CD4-positive, alpha-beta T cell treated with Interleukin-17A for 4 hours (primary cell): ENCODE measurements at regions not wholly inside any gene's neighbourhood (a gene's known extent, or its start where the extent isn't known, plus 50 kb on each side); places are given as distances from the start of the nearest gene placed in this dataset.
"Not testable (repeated sequence)": the region's sequence is repeated elsewhere in the genome, so short reads cannot be mapped to it uniquely, and the experiment has no call there.

Experiments
- DNase-seq: peaks from one replicate; pipeline ENCODE4 v3.0.0-alpha.2; 2020; ENCODE audit warnings: mixed read lengths

DNA sequence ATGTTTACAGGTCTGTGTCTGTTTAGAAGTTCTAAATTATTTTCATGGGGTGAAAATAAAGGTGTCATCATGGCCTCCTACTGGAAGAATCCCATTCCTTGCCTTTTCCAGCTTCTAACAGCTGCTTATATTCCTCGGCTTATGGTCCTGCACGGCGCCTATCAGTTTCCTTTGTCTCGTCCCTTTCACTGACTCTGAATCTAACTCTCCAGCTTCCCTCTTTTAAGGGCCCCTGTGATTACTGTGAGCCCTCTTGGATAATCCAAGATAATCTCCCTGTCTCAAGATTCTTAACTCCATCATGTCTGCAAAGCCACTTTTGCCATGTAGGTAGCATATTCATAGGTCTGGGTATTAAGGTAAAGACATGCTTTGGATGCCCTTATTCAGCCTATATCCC lies 441.0 kb upstream of the ERCC4 start:
- DNase-seq = no peak

- DNase-seq = no peak
These were observed 440.4 kb upstream of the ERCC4 start for GRCh38 chr16:13479549-13479948.

DNA sequence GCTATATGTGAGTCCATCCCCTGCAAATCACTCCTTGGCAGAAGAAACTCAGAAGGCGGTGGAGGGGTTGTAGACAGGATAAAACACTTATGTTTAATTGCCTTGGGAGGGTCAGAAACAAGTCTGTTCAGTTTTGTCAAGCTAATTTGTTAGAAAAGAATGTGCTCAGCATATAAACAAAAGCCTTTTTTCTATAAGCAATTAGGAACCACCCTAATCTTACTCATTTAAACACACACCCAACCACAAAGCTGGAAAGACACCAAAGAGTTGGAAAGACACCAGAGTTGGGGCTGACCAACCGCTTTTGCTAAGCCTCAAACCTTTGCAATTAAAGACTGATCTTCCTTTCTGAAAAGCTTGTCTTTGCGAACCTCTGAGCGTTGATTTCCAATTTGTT lies 439.2 kb upstream of the ERCC4 start:
- DNase-seq = no peak

- no peak for DNase-seq
These were observed 436.8 kb upstream of the ERCC4 start for GRCh38 chr16:13483121-13483520.

GRCh38 chr16:13489416-13489815 lies 430.5 kb upstream of the ERCC4 start:
- DNase-seq = not testable (repeated sequence)

GRCh38 chr16:13492046-13492445 lies 427.9 kb upstream of the ERCC4 start:
- DNase-seq = no peak

DNA sequence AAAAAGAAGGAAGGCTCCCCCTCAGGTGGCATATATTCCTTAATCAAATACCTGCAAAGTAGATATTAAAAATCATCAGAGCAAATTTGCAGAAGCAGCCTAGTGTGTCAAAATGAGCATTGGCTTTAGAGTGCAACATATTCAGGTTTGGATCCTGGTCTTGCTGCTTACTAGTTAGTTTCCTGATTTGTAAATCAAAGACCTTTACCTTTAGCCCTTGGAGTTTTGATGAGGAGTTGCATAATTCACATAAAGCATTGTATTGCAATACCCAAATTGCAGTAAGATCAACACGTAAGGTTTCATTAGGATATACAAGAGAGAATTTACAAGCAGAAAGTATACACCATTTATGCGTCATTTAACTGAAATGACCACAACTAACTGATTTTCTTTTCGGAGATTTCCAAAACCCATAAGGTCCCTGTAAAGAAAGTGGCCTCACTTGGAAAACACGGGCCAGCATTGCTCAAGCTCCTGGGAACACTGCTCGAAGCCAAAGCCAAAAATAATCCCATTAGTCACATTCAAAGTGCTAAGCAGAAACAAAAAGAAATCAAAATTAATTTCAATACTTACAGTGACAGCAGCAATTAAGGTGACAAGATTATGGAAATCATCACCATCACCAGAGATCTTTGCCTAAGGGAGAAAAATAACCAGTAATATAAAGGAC lies 415.9 kb upstream of the ERCC4 start:
- DNase-seq = no peak

DNA sequence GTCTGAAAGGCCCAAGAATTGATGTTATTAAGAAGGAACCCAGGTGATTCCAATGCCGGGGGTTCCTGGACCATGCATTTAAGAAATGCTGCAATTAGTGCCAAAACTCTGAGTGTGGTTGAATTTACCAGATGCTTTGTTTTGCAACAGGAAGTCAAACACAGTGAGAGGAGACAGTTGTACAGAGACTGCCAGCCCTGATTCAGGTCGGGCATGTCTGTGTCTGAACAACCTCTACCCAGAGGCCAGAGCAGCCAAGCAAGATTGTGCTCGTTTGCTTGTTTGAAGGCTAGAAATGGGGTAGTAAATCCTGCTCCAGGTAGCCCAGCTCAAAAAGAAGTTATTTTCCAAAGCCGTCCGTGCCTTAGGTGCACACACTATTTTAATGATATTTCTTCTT lies 412.4 kb upstream of the ERCC4 start:
- DNase-seq = no peak

- DNase-seq = no peak
These were observed 409.4 kb upstream of the ERCC4 start for GRCh38 chr16:13510425-13511151.

GRCh38 chr16:13517841-13518240 lies 402.1 kb upstream of the ERCC4 start:
- DNase-seq = no peak

DNA sequence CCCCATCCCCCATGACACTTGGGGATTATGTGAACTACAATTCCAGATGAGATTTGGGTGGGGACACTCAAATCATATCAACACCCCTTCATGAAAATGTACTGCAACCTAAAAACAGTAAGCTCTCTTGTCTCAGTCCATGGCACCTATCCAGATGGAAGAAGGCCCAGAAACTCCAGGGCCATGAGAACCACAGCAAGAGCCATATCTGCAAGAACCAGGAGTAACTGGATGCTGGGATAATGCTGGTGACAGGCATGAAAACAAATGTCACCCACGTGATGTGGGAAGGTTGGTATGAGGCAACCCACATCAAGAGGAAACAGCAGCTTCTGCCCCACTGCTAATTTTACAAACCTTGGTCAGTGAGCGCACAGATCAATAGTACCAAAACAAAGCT lies 400.1 kb upstream of the ERCC4 start:
- DNase-seq = no peak

DNA sequence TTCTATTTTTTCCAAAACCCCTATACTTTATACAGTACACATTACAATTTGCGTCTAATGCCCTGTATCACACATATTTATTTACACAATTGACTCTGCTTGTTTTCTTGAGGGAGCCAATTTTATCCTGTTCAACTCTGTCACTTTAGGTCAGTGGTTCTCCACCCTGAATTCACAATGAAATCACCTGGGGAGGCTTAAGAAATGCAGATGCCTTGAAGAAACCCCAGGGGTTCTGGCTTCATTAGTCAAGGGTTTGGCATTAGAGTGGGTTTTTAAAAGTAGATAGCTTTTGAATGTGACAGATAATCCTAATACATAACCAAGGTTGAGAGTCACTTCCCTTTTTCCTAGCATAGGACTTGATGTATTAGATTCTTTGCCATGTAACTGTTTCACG lies 398.6 kb upstream of the ERCC4 start:
- DNase-seq = no peak

DNA sequence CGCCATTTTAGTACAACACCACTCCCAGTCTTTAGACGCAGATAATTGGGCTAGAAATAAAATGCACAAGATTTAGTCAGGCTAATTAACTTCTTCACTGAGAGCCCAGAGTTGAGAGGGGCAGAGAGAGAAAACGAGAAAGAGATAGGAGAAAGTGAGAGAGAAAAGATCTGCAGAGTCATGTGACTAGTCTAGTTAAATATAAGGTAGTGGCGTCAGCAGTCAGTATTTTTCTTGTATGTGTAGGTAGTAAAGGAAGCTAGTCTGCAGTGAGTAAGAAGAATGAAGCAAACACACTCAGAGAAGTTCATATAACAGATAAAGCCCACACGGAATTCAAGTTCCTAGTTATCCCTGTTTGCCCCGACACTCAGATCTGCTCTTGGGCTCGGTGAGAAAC lies 392.6 kb upstream of the ERCC4 start:
- no peak for DNase-seq

GRCh38 chr16:13528691-13529090 lies 391.3 kb upstream of the ERCC4 start:
- DNase-seq = no peak

DNA sequence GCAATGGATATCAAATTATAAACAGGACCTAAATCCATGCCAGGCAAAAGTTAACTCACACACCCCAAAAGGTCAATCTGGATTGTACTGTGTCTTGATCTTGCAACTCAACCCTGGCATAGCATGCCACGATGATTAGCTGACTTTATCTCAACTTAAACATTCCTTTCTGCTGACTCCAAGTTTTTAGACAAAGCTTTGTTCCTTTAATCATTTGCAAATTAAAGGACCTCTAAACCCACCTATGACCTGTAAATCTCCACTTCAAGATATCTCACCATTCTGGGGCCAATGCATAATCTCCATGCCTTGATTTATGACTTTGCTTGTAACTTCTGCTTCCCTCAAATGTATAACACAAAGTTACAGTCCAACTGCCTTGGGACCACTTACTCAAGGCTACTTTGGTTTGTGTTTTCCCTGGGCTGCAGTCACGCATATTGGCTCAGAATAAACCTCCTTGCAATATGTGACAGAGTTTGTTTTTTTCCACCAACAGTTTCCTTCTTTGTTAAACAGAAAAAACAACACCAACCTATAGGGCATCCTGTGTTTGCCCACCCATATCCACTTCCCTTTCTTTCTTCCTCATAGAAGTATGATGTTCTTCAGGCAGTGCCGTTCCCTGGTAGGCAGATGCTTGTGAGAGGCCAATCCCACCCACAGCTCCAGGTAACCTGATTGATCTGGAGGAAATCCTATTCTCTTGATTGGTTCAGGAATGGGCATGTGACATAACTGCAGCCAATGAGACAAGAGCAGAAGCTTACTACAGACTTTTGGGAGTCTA lies 390.6 kb upstream of the ERCC4 start:
- DNase-seq = no peak

DNA sequence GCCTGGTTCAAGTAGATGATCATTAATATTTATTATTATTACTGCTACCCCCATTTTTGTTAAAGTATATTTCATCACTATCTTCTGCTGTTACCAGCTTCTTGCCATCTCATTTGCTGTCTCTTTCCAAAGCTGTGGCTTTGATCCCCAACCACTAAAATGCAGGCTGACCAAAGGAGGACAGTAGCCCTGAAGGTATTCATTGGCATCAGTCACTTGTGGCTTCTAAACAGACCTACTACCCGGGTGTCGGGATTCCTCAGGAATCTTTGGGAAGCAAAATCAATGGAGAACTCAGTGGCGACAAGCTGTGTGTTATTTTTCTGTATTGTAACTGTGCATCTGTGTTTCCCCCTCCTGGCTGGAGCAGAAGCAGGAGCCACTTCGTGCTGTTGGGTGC lies 379.2 kb upstream of the ERCC4 start:
- no peak for DNase-seq

GRCh38 chr16:13542284-13542683 lies 377.7 kb upstream of the ERCC4 start:
- no peak for DNase-seq

DNA sequence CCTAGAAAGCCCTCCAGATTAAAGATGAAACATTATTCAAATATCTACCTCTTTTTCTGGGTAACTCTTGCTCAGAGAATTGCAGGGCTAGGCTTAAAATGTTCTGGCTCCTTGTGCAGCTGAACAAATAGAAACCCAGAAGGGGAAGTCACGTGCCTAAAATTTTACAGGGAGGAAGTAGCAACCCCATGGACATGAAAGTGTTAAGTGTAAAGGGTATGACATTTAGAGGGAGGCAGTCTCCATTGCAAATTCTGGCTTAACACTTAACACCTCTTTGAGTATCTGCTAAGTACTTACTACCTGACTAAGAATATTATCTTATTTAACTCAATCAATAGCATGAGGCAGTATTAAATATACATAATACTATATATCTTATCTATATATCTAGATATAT lies 376.1 kb upstream of the ERCC4 start:
- DNase-seq = no peak

GRCh38 chr16:13545271-13545670 lies 374.7 kb upstream of the ERCC4 start:
- no peak for DNase-seq

GRCh38 chr16:13550254-13550653 lies 369.7 kb upstream of the ERCC4 start:
- DNase-seq = no peak

DNA sequence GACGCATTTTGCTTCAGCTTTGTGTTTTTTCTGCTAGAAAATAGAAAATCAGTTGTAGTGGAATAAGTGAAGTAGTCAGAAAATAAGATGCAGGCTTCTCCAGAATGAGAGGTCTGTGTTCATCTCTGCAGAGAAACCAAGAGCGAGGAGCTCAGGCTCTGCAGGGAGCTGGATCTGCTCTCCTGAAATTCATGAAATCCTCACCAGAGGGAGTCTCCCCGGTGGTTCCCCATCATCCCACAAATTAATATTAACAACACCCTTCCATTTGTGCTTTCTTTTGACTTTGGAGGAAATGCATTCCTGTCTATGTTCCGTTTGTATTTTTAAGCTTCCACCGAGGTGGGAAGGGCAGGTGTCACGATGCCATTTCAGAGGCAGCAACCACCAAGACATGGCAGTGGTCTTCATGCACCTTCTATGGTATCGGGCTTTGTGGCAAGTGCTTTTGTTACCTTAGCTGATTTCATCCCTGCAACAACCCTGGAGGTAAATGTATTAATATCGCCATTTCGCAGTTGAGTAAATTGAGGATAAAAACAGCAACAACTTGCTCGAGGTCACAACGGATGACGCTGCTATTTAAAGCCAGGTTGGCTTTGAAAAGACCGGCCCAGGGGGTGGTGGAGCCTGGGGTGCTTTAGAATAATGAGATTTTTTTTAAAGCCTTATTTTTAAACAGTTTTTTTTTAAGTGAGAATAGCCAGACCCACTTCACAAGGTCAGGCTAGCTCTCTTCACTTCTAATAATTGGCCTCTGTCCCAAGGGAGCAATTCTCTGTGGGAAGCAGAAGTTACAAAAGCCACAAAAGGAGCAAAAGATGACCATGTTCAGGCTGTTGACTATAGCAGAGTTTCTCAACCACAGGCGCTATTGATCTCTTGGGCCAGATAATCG lies 367.6 kb upstream of the ERCC4 start:
- no peak for DNase-seq

- DNase-seq = no peak
These were observed 367.0 kb upstream of the ERCC4 start for GRCh38 chr16:13552960-13553257.

GRCh38 chr16:13553453-13553985 lies 366.4 kb upstream of the ERCC4 start:
- DNase-seq = no peak
